Pulmonary artery endothelial cell (primary cell): ENCODE measurements at regions not wholly inside any gene's neighbourhood (a gene's known extent, or its start where the extent isn't known, plus 50 kb on each side); places are given as distances from the start of the nearest gene placed in this dataset.
A peak's percentile ranks its signal among the peaks of the same experiment; 100 is the strongest.

Source experiments
- DNase-seq: peaks from one replicate; pipeline ENCODE4 v3.0.0-alpha.2; 2011; ENCODE audit warnings: low read depth, low spot score

- DNase-seq = peak; percentile 50
Observed at GRCh38 chr1:199684686-199685273, 342.7 kb upstream of the NR5A2 start.

- DNase-seq = peak; percentile 51
Observed at GRCh38 chr1:199685369-199685768, 342.1 kb upstream of the NR5A2 start.

- no peak for DNase-seq
Observed at GRCh38 chr1:199687321-199687720, 340.2 kb upstream of the NR5A2 start.

GRCh38 chr1:199688133-199688676 is 339.3 kb upstream of the NR5A2 start:
- DNase-seq = peak; percentile 63

GRCh38 chr1:199688774-199689173 is 338.7 kb upstream of the NR5A2 start:
- DNase-seq = no peak

GRCh38 chr1:199690496-199690895 is 337.0 kb upstream of the NR5A2 start:
- DNase-seq = no peak

- peak; percentile 97 for DNase-seq
Observed at GRCh38 chr1:199691540-199691939, 336.0 kb upstream of the NR5A2 start.

- no peak for DNase-seq
Observed at GRCh38 chr1:199693724-199694123, 333.8 kb upstream of the NR5A2 start.

GRCh38 chr1:199696225-199696624 is 331.3 kb upstream of the NR5A2 start:
- no peak for DNase-seq

- no peak for DNase-seq
Observed at GRCh38 chr1:199698222-199698621, 329.3 kb upstream of the NR5A2 start.

- DNase-seq = no peak
Observed at GRCh38 chr1:199700551-199700950, 327.0 kb upstream of the NR5A2 start.

GRCh38 chr1:199701726-199702125 is 325.8 kb upstream of the NR5A2 start:
- no peak for DNase-seq

GRCh38 chr1:199704231-199704630 is 323.3 kb upstream of the NR5A2 start:
- no peak for DNase-seq

GRCh38 chr1:199705825-199706224 is 321.7 kb upstream of the NR5A2 start:
- no peak for DNase-seq

GRCh38 chr1:199706826-199707606 is 320.5 kb upstream of the NR5A2 start:
- DNase-seq = no peak

- no peak for DNase-seq
Observed at GRCh38 chr1:199710974-199711373, 316.5 kb upstream of the NR5A2 start.

- no peak for DNase-seq
Observed at GRCh38 chr1:199716729-199717128, 310.8 kb upstream of the NR5A2 start.

- no peak for DNase-seq
Observed at GRCh38 chr1:199719156-199719842, 308.2 kb upstream of the NR5A2 start.

GRCh38 chr1:199720496-199720895 is 307.0 kb upstream of the NR5A2 start:
- DNase-seq = no peak

GRCh38 chr1:199721001-199721400 is 306.5 kb upstream of the NR5A2 start:
- DNase-seq = no peak

- no peak for DNase-seq
Observed at GRCh38 chr1:199723250-199723956, 304.1 kb upstream of the NR5A2 start.

GRCh38 chr1:199724049-199724448 is 303.5 kb upstream of the NR5A2 start:
- DNase-seq = no peak
